ENCODE measurements at regions not wholly inside any gene's neighbourhood (a gene's known extent, or its start where the extent isn't known, plus 50 kb on each side); places are given as distances from the start of the nearest gene placed in this dataset.

- Mint-ChIP-seq H3K27me3 (ENCODE audit: unreplicated experiment) (peaks cover 12% of the 10 kb centered on the region), H3K9me3 (ENCODE audit: unreplicated experiment) (peaks cover 18% of the 10 kb centered on the region), H3K4me1 (ENCODE audit: unreplicated experiment) (no peaks in the 10 kb centered on the region), H3K36me3 (ENCODE audit: unreplicated experiment) (no peaks in the 10 kb centered on the region), H3K27ac (ENCODE audit: unreplicated experiment) (no peak overlapping the region), H3K4me3 (ENCODE audit: unreplicated experiment) (no peak overlapping the region)
- TF ChIP-seq CTCF (IDR thresholded peaks at IDR 0.05) = no peak
- no peak for DNase-seq (ENCODE audit: extremely low spot score, unreplicated experiment)
These were observed 243.3 kb upstream of the VLDLR start for GRCh38 chr9:2378266-2378665.

GRCh38 chr9:2378816-2379215 is 242.8 kb upstream of the VLDLR start:
- no peak overlapping the region for H3K4me3 Mint-ChIP-seq (ENCODE audit: unreplicated experiment)
- H3K27ac Mint-ChIP-seq (ENCODE audit: unreplicated experiment) = no peak overlapping the region
- TF ChIP-seq CTCF (IDR thresholded peaks at IDR 0.05) = no peak
- H3K9me3 Mint-ChIP-seq (ENCODE audit: unreplicated experiment) = peaks cover 14% of the 10 kb centered on the region
- no peaks in the 10 kb centered on the region for H3K4me1 Mint-ChIP-seq (ENCODE audit: unreplicated experiment)
- DNase-seq (ENCODE audit: extremely low spot score, unreplicated experiment) = no peak
- H3K36me3 Mint-ChIP-seq (ENCODE audit: unreplicated experiment) = no peaks in the 10 kb centered on the region
- peaks cover 14% of the 10 kb centered on the region for H3K27me3 Mint-ChIP-seq (ENCODE audit: unreplicated experiment)

GRCh38 chr9:2384741-2385140 is 236.8 kb upstream of the VLDLR start:
- no peak overlapping the region for H3K4me3 Mint-ChIP-seq (ENCODE audit: unreplicated experiment)
- peaks cover 6% of the 10 kb centered on the region for H3K4me1 Mint-ChIP-seq (ENCODE audit: unreplicated experiment)
- no peak for TF ChIP-seq CTCF (IDR thresholded peaks at IDR 0.05)
- H3K27ac Mint-ChIP-seq (ENCODE audit: unreplicated experiment) = no peak overlapping the region
- no peak for DNase-seq (ENCODE audit: extremely low spot score, unreplicated experiment)
- H3K36me3 Mint-ChIP-seq (ENCODE audit: unreplicated experiment) = no peaks in the 10 kb centered on the region
- no peaks in the 10 kb centered on the region for H3K9me3 Mint-ChIP-seq (ENCODE audit: unreplicated experiment)
- H3K27me3 Mint-ChIP-seq (ENCODE audit: unreplicated experiment) = peaks cover 23% of the 10 kb centered on the region

GRCh38 chr9:2385746-2386145 is 235.8 kb upstream of the VLDLR start:
- H3K4me3 Mint-ChIP-seq (ENCODE audit: unreplicated experiment) = no peak overlapping the region
- no peaks in the 10 kb centered on the region for H3K9me3 Mint-ChIP-seq (ENCODE audit: unreplicated experiment)
- TF ChIP-seq CTCF (IDR thresholded peaks at IDR 0.05) = no peak
- no peak overlapping the region for H3K27ac Mint-ChIP-seq (ENCODE audit: unreplicated experiment)
- H3K27me3 Mint-ChIP-seq (ENCODE audit: unreplicated experiment) = peaks cover 21% of the 10 kb centered on the region
- H3K4me1 Mint-ChIP-seq (ENCODE audit: unreplicated experiment) = peaks cover 6% of the 10 kb centered on the region
- no peaks in the 10 kb centered on the region for H3K36me3 Mint-ChIP-seq (ENCODE audit: unreplicated experiment)
- no peak for DNase-seq (ENCODE audit: extremely low spot score, unreplicated experiment)

- H3K4me1 Mint-ChIP-seq (ENCODE audit: unreplicated experiment) = peaks cover 6% of the 10 kb centered on the region
- no peaks in the 10 kb centered on the region for H3K36me3 Mint-ChIP-seq (ENCODE audit: unreplicated experiment)
- TF ChIP-seq CTCF (IDR thresholded peaks at IDR 0.05) = no peak
- no peak for DNase-seq (ENCODE audit: extremely low spot score, unreplicated experiment)
- no peak overlapping the region for H3K4me3 Mint-ChIP-seq (ENCODE audit: unreplicated experiment)
- H3K27me3 Mint-ChIP-seq (ENCODE audit: unreplicated experiment) = peaks cover 22% of the 10 kb centered on the region
- no peak overlapping the region for H3K27ac Mint-ChIP-seq (ENCODE audit: unreplicated experiment)
- H3K9me3 Mint-ChIP-seq (ENCODE audit: unreplicated experiment) = no peaks in the 10 kb centered on the region
These were observed 235.0 kb upstream of the VLDLR start for GRCh38 chr9:2386566-2386965.

All from osteocyte (in vitro differentiated cells).